ENCODE measurements at regions not wholly inside any gene's neighbourhood (a gene's known extent, or its start where the extent isn't known, plus 50 kb on each side); places are given as distances from the start of the nearest gene placed in this dataset.

GRCh38 chr3:70726961-70727360 is 414.5 kb upstream of the MDFIC2 start (continued):
- TF ChIP-seq, protein P1, sequence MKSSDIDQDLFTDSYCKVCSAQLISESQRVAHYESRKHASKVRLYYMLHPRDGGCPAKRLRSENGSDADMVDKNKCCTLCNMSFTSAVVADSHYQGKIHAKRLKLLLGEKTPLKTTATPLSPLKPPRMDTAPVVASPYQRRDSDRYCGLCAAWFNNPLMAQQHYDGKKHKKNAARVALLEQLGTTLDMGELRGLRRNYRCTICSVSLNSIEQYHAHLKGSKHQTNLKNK (CRISPR knock-in tag; IDR thresholded peaks at IDR 0.05) = no peak
- TF ChIP-seq, protein P2, sequence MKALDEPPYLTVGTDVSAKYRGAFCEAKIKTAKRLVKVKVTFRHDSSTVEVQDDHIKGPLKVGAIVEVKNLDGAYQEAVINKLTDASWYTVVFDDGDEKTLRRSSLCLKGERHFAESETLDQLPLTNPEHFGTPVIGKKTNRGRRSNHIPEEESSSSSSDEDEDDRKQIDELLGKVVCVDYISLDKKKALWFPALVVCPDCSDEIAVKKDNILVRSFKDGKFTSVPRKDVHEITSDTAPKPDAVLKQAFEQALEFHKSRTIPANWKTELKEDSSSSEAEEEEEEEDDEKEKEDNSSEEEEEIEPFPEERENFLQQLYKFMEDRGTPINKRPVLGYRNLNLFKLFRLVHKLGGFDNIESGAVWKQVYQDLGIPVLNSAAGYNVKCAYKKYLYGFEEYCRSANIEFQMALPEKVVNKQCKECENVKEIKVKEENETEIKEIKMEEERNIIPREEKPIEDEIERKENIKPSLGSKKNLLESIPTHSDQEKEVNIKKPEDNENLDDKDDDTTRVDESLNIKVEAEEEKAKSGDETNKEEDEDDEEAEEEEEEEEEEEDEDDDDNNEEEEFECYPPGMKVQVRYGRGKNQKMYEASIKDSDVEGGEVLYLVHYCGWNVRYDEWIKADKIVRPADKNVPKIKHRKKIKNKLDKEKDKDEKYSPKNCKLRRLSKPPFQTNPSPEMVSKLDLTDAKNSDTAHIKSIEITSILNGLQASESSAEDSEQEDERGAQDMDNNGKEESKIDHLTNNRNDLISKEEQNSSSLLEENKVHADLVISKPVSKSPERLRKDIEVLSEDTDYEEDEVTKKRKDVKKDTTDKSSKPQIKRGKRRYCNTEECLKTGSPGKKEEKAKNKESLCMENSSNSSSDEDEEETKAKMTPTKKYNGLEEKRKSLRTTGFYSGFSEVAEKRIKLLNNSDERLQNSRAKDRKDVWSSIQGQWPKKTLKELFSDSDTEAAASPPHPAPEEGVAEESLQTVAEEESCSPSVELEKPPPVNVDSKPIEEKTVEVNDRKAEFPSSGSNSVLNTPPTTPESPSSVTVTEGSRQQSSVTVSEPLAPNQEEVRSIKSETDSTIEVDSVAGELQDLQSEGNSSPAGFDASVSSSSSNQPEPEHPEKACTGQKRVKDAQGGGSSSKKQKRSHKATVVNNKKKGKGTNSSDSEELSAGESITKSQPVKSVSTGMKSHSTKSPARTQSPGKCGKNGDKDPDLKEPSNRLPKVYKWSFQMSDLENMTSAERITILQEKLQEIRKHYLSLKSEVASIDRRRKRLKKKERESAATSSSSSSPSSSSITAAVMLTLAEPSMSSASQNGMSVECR (CRISPR knock-in tag; IDR thresholded peaks at IDR 0.05; ENCODE audit: borderline replicate concordance) = no peak
- TF ChIP-seq JAZF1 (CRISPR knock-in tag; IDR thresholded peaks at IDR 0.05) (no peak), ZNF416 (CRISPR knock-in tag; IDR thresholded peaks at IDR 0.05) (no peak), ATF6 (CRISPR knock-in tag; IDR thresholded peaks at IDR 0.05) (no peak), SMAD3 (CRISPR knock-in tag; IDR thresholded peaks at IDR 0.05; ENCODE audit: borderline replicate concordance) (no peak), PRRX2 (CRISPR knock-in tag; IDR thresholded peaks at IDR 0.05) (no peak), NFE2L1 (CRISPR knock-in tag; IDR thresholded peaks at IDR 0.05) (no peak), RELA (CRISPR knock-in tag; IDR thresholded peaks at IDR 0.05; ENCODE audit: borderline replicate concordance) (no peak), NR3C1 (CRISPR knock-in tag; conservative IDR thresholded peaks at IDR 0.05; ENCODE audit: low read depth) (no peak), ZNF232 (CRISPR knock-in tag; IDR thresholded peaks at IDR 0.05) (no peak)

DNA sequence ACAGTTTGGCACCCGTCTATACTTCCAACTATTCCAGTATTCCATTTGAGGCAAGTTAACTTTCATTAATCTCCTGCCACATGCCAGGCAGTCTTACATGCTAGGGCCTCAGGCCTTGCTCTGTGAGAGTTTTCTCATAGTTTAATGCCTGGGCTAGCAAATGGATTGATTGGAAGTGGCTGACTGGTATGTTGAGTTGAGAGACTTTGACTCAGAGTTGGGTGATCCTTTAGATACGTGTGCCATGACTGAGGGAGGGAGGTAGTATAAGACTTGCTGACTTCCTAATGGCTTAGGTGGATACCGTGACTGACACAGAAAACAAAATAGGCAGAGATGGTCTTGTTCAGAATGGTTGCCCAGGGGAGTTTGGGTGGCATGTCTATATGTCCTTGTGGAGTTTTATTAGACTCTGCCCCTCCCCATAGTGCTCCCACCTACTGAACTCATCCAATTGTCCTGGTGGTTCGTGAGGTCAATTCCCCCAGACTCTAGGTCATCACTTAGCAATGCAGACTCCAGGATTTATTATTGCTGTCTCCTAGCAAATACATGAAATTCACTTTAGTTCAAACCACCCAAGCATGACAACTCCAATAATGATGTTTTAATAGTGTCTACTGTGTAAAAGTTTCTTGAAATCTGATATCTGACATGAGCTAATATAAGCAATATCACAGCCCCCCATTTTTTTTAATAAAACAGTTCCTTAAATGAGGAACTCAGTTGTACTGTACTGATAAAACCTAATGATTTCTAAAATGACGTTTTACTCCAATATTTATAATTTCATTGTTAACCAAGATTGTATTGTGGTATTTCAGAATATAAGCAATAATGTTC is 413.9 kb upstream of the MDFIC2 start:
- DNase-seq (ENCODE audit: low spot score) (no peak), ATAC-seq (no peak)
- no peaks in the 10 kb centered on the region for H3K27me3 Mint-ChIP-seq (ENCODE audit: low read depth)
- TF ChIP-seq USF1 (CRISPR knock-in tag; IDR thresholded peaks at IDR 0.05) = no peak
- TF ChIP-seq SOX15 (CRISPR knock-in tag; IDR thresholded peaks at IDR 0.05) = no peak
- TF ChIP-seq GABPB1 (CRISPR knock-in tag; IDR thresholded peaks at IDR 0.05) = no peak
- TF ChIP-seq, protein P3, sequence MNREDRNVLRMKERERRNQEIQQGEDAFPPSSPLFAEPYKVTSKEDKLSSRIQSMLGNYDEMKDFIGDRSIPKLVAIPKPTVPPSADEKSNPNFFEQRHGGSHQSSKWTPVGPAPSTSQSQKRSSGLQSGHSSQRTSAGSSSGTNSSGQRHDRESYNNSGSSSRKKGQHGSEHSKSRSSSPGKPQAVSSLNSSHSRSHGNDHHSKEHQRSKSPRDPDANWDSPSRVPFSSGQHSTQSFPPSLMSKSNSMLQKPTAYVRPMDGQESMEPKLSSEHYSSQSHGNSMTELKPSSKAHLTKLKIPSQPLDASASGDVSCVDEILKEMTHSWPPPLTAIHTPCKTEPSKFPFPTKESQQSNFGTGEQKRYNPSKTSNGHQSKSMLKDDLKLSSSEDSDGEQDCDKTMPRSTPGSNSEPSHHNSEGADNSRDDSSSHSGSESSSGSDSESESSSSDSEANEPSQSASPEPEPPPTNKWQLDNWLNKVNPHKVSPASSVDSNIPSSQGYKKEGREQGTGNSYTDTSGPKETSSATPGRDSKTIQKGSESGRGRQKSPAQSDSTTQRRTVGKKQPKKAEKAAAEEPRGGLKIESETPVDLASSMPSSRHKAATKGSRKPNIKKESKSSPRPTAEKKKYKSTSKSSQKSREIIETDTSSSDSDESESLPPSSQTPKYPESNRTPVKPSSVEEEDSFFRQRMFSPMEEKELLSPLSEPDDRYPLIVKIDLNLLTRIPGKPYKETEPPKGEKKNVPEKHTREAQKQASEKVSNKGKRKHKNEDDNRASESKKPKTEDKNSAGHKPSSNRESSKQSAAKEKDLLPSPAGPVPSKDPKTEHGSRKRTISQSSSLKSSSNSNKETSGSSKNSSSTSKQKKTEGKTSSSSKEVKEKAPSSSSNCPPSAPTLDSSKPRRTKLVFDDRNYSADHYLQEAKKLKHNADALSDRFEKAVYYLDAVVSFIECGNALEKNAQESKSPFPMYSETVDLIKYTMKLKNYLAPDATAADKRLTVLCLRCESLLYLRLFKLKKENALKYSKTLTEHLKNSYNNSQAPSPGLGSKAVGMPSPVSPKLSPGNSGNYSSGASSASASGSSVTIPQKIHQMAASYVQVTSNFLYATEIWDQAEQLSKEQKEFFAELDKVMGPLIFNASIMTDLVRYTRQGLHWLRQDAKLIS (CRISPR knock-in tag; IDR thresholded peaks at IDR 0.05; ENCODE audit: borderline replicate concordance) = no peak
- TF ChIP-seq FOXP1 (CRISPR knock-in tag; IDR thresholded peaks at IDR 0.05; ENCODE audit: borderline replicate concordance) = no peak
- TF ChIP-seq CREB1 (CRISPR knock-in tag; IDR thresholded peaks at IDR 0.05) = no peak
- no peak for TF ChIP-seq MAX (CRISPR knock-in tag; IDR thresholded peaks at IDR 0.05)
- H3K4me3 Mint-ChIP-seq = no peak overlapping the region
- no peak overlapping the region for H3K27ac Mint-ChIP-seq
- peaks cover 9% of the 10 kb centered on the region for H3K9me3 Mint-ChIP-seq
- ChIA-PET CTCF (no interaction called here), POLR2A (no interaction called here)
- no peaks in the 10 kb centered on the region for H3K36me3 Mint-ChIP-seq
- peaks cover 30% of the 10 kb centered on the region for H3K4me1 Mint-ChIP-seq

All from WTC11 (cell line).